NB4 (cell line): ENCODE measurements at regions not wholly inside any gene's neighbourhood (a gene's known extent, or its start where the extent isn't known, plus 50 kb on each side); places are given as distances from the start of the nearest gene placed in this dataset.

Experiments
- DNase-seq: peaks from one replicate; pipeline ENCODE4 v3.0.0; 2010; ENCODE audit warnings: low read depth
- H3K4me3 ChIP-seq: one replicate; pipeline ENCODE4 v1.5.1; 2011; ENCODE audit warnings: mild to moderate bottlenecking, low read depth, low read length, moderate library complexity
- MYC ChIP-seq: IDR thresholded peaks from 2 replicates; pipeline ENCODE4 v1.6.1; 2011; ENCODE audit warnings: low read depth, low read length
- POLR2A ChIP-seq: IDR thresholded peaks from 2 replicates; pipeline ENCODE4 v1.6.1; 2011; ENCODE audit warnings: mild to moderate bottlenecking; ENCODE audit not compliant: insufficient read length; ENCODE audit errors: extremely low read depth
- TF ChIP-seq, protein P1 (sequence below): IDR thresholded peaks from one replicate; pipeline ENCODE4 v1.5.1; 2012; ENCODE audit warnings: low read depth, low read length
- TF ChIP-seq, protein P2 (sequence below): IDR thresholded peaks from 2 replicates; pipeline ENCODE4 v1.6.1; 2011; ENCODE audit warnings: low read depth, low read length

DNA sequence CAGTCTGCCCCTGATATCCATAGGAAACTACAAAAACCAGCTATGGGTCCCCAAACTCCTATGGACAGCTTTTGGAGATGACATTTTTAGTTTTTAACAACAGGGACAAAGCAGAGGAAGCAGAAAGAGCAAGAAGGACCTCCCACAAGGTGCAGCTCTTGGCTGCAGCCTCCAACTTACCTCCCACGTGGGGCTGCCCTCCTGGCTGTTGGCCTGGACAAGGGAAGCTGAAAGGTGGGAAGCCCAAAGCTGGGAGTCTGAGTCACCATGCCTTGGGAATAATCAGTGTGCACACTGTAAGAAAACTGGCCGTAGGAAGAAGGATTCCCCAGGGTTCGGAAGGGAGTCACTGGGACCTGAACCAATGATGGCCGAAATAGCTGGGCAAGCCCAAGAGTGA, 51.8 kb upstream of the PAX1 start:
- TF ChIP-seq, protein P1, sequence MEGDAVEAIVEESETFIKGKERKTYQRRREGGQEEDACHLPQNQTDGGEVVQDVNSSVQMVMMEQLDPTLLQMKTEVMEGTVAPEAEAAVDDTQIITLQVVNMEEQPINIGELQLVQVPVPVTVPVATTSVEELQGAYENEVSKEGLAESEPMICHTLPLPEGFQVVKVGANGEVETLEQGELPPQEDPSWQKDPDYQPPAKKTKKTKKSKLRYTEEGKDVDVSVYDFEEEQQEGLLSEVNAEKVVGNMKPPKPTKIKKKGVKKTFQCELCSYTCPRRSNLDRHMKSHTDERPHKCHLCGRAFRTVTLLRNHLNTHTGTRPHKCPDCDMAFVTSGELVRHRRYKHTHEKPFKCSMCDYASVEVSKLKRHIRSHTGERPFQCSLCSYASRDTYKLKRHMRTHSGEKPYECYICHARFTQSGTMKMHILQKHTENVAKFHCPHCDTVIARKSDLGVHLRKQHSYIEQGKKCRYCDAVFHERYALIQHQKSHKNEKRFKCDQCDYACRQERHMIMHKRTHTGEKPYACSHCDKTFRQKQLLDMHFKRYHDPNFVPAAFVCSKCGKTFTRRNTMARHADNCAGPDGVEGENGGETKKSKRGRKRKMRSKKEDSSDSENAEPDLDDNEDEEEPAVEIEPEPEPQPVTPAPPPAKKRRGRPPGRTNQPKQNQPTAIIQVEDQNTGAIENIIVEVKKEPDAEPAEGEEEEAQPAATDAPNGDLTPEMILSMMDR: no peak
- TF ChIP-seq MYC (no peak), POLR2A (no peak)
- TF ChIP-seq, protein P2, sequence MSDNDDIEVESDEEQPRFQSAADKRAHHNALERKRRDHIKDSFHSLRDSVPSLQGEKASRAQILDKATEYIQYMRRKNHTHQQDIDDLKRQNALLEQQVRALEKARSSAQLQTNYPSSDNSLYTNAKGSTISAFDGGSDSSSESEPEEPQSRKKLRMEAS: no peak
- no peak for DNase-seq
- H3K4me3 ChIP-seq: no peak overlapping the region

DNA sequence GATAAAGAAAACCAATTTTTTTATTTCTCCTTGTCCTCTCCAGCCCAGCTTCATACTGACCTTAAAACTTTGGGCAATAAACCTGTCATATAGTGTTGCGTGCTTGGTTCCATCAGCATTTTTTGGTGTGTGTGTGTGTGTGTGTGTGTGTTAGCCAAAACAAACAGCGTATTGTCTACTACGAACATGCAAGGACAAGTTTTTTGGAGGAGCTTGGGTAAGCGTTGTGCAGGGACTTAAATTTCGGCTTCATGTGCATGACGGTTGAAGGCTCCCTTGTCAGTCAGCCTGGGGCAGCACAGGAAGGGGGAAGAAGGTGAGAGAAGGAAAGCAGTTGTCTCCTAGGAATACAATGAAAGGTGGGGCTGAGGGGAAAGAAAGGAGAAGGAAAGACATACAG, 62.0 kb upstream of the PAX1 start:
- TF ChIP-seq, protein P2: no peak
- TF ChIP-seq POLR2A (no peak), MYC (no peak)
- TF ChIP-seq, protein P1: no peak
- DNase-seq: no peak
- no peak overlapping the region for H3K4me3 ChIP-seq

DNA sequence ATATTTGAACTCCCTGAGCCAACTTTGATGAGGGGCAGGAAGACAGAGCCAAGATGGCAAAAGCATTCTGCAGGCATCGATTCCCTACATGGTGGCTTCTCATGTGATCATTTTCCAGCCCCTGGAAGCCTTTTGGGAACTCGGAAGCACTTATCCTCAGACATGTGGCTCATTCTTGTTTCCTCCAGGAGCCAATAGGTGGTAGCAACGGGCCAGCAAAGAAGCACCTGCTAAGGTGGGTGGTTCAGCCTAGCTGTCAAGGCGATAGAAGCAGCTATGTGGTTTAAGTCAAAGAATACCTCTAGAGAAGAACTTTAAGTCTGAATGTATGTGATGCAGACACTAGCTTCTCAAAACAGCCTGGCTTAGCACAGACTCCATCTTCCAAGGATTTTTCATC, 64.9 kb upstream of the PAX1 start:
- DNase-seq: peak; percentile 18
- H3K4me3 ChIP-seq: no peak overlapping the region
- TF ChIP-seq, protein P1: peak; percentile 7
- TF ChIP-seq, protein P2: no peak

DNA sequence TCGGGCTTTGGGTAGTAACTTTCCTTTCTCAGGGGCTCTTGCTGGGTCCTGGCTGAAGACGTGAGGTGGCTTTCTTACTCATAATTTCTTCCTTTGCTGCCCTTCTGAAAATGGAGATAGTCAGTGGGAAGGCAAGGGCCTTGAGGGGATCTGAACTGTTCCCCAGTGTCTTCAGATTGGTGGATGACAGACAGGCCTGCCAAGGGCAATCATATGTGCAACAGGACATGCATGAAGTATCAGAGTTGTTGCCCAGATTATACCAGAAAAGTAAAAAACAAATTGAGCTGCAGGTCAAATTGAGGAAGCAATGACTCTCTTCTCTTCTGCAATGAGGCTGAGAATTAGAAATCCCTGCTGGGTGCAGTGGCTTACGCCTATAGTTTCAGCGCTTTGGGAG, 71.6 kb upstream of the PAX1 start:
- H3K4me3 ChIP-seq: no peak overlapping the region
- no peak for DNase-seq
- TF ChIP-seq POLR2A (no peak), MYC (no peak)
- TF ChIP-seq, protein P1: no peak
- TF ChIP-seq, protein P2: no peak

DNA sequence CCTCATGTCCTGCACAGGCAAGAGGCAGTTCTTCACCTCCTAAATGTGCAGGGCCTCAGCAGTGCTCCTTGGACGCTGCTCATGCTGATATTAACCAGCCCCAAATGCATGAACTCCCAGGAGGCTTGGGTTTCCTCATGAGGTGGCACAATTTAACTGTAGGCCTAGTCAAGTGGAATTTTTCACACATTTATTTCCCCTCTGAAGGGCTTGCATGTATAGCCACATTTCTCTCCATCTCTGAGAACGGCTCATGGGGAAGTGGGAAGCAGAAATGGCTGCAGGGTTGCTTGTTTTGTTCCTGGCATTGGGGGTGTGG, 72.8 kb upstream of the PAX1 start:
- no peak overlapping the region for H3K4me3 ChIP-seq
- peak; percentile 66 for DNase-seq
- TF ChIP-seq, protein P1: no peak
- TF ChIP-seq MYC (no peak), POLR2A (no peak)
- TF ChIP-seq, protein P2: no peak
